Breast epithelium (tissue), 4 donors: ENCODE measurements at regions not wholly inside any gene's neighbourhood (a gene's known extent, or its start where the extent isn't known, plus 50 kb on each side); places are given as distances from the start of the nearest gene placed in this dataset.

ENCODE experiments used
- DNase-seq, 2 donors: peaks; one replicate each; pipeline ENCODE4 v3.0.0-alpha.2; 2019; ENCODE audit warnings: low spot score in 2 of 2
- H3K27ac ChIP-seq, 2 donors: fragments of 200-600 bp; sonication (generic) in 1 of 2; one replicate each; pipeline ENCODE4 v1.5.1; 2016 to 2019; ENCODE audit warnings: mild to moderate bottlenecking in 1 of 2
- H3K27me3 ChIP-seq, 2 donors: fragments of 200-600 bp; sonication (generic) in 1 of 2; one replicate each; pipeline versions ENCODE4 v1.5.1 to v1.6.0; 2017 to 2019; ENCODE audit warnings: control low read depth in 1 of 2, mild to moderate bottlenecking in 1 of 2
- H3K36me3 ChIP-seq: fragments of 200-600 bp; one replicate; pipeline ENCODE4 v1.5.1; 2019
- H3K4me1 ChIP-seq, 2 donors: fragments of 200-600 bp; sonication (generic); one replicate each; pipeline ENCODE4 v1.5.1; 2016 to 2019; ENCODE audit warnings: control low read depth in 1 of 2
- H3K4me3 ChIP-seq, 3 donors: fragments of 200-600 bp; sonication (generic); 1 replicate in 2 of 3; 2 replicates in 1 of 3; pipeline ENCODE4 v1.5.1; 2016 to 2019; ENCODE audit warnings: mild to moderate bottlenecking in 3 of 3, moderate library complexity in 2 of 3
- H3K9me3 ChIP-seq, 2 donors: fragments of 200-600 bp; sonication (generic) in 1 of 2; one replicate each; pipeline ENCODE4 v1.5.1; 2016 to 2019; ENCODE audit warnings: control low read depth in 1 of 2
- CTCF ChIP-seq, 3 donors: fragments of 450-650 bp; IDR thresholded peaks; one replicate each; pipeline ENCODE4 v1.5.1; 2016 to 2017; ENCODE audit warnings: antibody characterized with exemption in 3 of 3, mild to moderate bottlenecking in 3 of 3, moderate library complexity in 3 of 3
- POLR2A ChIP-seq: fragments of 450-650 bp; IDR thresholded peaks from one replicate; pipeline ENCODE4 v1.6.1; 2016; ENCODE audit warnings: antibody characterized with exemption, mild to moderate bottlenecking, moderate library complexity
- POLR2AphosphoS5 ChIP-seq, 3 donors: sonication (generic); formaldehyde crosslinking; IDR thresholded peaks; one replicate each; pipeline ENCODE4 v1.6.1; 2017; ENCODE audit warnings: antibody characterized with exemption in 3 of 3
- intact Hi-C: fragments of 100-400 bp; cut with DNase I; formaldehyde crosslinking; loops from one replicate; pipeline ENCODE4 v1.15.1; 2023; ENCODE audit warnings: low total_unique reads

DNA sequence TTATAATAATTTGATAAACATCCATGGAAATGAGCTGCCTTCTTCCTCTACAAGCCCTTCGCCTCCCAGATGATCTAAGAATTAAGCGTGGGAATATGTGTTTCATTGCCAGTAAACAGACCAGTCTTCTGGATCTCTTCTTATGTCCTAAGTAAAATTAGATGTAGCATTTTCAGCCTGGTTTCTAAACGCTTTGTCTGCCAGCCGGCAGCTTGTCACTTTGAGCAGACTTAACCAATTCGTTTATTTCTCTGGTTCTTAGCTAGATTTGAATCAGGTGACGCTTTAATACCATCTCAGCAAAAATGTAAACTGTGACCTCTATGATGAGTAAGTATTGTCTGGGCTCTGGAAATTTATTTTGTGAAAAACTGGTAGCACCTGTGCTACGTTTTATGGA lies 380.6 kb upstream of the NUDT12 start:
- DNase-seq: no peak
- no peaks in the 10 kb centered on the region for H3K4me1 ChIP-seq
- intact Hi-C loops: no loop called here
- no peak overlapping the region for H3K27ac ChIP-seq
- H3K36me3 ChIP-seq: no peaks in the 10 kb centered on the region
- no peaks in the 10 kb centered on the region for H3K9me3 ChIP-seq
- TF ChIP-seq POLR2A (no peak), POLR2AphosphoS5 (IDR thresholded peaks at IDR 0.05) (no peak), CTCF (IDR thresholded peaks at IDR 0.05) (no peak)
- no peak overlapping the region for H3K4me3 ChIP-seq
- H3K27me3 ChIP-seq: no peaks in the 10 kb centered on the region

DNA sequence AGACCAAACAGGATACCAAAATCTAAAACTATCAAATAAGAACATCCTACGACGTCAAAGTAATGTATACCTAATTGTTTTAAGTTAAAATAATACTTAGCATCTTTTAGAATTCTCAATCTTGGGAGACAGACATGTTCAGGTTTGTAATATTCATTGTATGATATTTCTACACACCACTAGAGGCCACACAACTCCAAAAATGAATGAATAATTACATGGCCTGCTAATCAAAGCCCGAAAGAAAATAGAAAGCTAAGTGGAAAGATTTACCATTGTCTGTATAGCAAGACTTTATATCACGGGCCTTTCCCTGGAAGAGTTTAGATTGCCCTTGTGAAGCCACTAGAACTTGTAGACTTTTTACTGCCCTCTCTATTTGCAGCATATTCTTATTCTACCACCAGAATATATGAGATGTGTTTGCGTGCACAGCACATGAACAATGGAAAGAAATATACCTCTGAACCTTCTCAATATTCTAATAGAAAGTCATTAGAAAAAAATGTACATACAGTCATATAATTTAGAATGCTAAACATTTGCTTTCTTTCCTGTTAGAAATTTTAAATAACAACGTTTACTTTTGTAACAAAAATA lies 380.1 kb upstream of the NUDT12 start:
- intact Hi-C loops: no loop called here
- H3K27ac ChIP-seq: no peak overlapping the region
- H3K4me3 ChIP-seq: no peak overlapping the region
- no peaks in the 10 kb centered on the region for H3K36me3 ChIP-seq
- H3K4me1 ChIP-seq: no peaks in the 10 kb centered on the region
- no peaks in the 10 kb centered on the region for H3K27me3 ChIP-seq
- H3K9me3 ChIP-seq: no peaks in the 10 kb centered on the region
- TF ChIP-seq POLR2AphosphoS5 (IDR thresholded peaks at IDR 0.05) (no peak), CTCF (IDR thresholded peaks at IDR 0.05) (no peak), POLR2A (no peak)
- no peak for DNase-seq

- no peak overlapping the region for H3K27ac ChIP-seq
- no peak for DNase-seq
- TF ChIP-seq POLR2A (no peak), POLR2AphosphoS5 (IDR thresholded peaks at IDR 0.05) (no peak), CTCF (IDR thresholded peaks at IDR 0.05) (no peak)
- intact Hi-C loops: no loop called here
- no peaks in the 10 kb centered on the region for H3K36me3 ChIP-seq
- no peaks in the 10 kb centered on the region for H3K4me1 ChIP-seq
- H3K9me3 ChIP-seq: no peaks in the 10 kb centered on the region
- no peak overlapping the region for H3K4me3 ChIP-seq
- H3K27me3 ChIP-seq: no peaks in the 10 kb centered on the region
These were observed 379.0 kb upstream of the NUDT12 start for GRCh38 chr5:103941596-103941995.

- TF ChIP-seq POLR2A: no peak
- no peak for TF ChIP-seq CTCF (IDR thresholded peaks at IDR 0.05)
- no peak for TF ChIP-seq POLR2AphosphoS5 (IDR thresholded peaks at IDR 0.05)
- intact Hi-C loops: no loop called here
- no peak for DNase-seq
- no peaks in the 10 kb centered on the region for H3K27me3 ChIP-seq
- no peak overlapping the region for H3K4me3 ChIP-seq
- no peaks in the 10 kb centered on the region for H3K36me3 ChIP-seq
- H3K9me3 ChIP-seq: no peaks in the 10 kb centered on the region
- no peak overlapping the region for H3K27ac ChIP-seq
- H3K4me1 ChIP-seq: no peaks in the 10 kb centered on the region
These were observed 375.6 kb upstream of the NUDT12 start for GRCh38 chr5:103938146-103938695.

- no peak for DNase-seq
- Histone ChIP-seq H3K9me3 (no peaks in the 10 kb centered on the region), H3K36me3 (no peaks in the 10 kb centered on the region), H3K27ac (no peak overlapping the region), H3K4me1 (no peaks in the 10 kb centered on the region), H3K27me3 (no peaks in the 10 kb centered on the region), H3K4me3 (no peak overlapping the region)
- no peak for TF ChIP-seq CTCF (IDR thresholded peaks at IDR 0.05)
- no peak for TF ChIP-seq POLR2AphosphoS5 (IDR thresholded peaks at IDR 0.05)
- no peak for TF ChIP-seq POLR2A
- intact Hi-C loops: no loop called here
These were observed 366.9 kb upstream of the NUDT12 start for GRCh38 chr5:103929338-103930013.
